ENCODE measurements at regions not wholly inside any gene's neighbourhood (a gene's known extent, or its start where the extent isn't known, plus 50 kb on each side); places are given as distances from the start of the nearest gene placed in this dataset.
A peak's percentile ranks its signal among the peaks of the same experiment; 100 is the strongest.

DNA sequence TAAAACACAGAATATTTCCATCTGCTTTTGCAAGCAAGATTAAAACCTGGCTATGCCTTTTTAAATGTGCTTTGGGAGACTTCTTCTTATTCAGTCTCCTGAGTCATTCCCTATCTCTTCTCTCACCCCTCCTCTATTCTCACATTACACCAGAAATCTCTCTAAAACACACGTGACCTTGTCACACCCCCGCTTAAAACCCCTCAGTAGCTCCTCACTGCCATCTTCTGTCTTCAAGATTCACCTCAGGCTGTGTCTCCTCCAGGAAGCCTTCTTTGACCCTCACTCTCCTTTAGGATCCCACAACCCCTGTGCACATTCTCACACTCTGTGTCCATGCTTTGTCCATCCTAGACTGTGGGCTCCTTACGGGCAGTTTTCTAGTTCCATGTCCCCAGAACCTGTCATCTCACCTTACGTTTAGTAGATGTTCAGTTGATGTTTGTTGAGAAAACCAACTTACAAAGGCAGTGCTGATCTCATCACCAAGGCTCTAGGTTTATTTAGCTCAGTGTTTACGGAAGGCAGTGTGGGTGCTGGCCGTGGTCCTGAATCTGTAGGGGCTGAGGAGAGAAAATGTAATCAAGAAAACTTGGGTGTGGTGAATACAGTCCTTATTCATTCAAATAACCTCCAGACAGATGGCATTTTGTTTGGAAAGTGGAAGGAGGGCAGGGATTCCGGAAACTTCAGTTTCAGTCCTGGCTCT is 143.5 kb downstream of the DMRTA2 start:
- WGBS (ENCODE audit: insufficient coverage, insufficient replicate concordance, low lambda C conversion rate, missing lambda C conversion rate): 16% methylated on average over 7 of the region's 7 CpGs
- in situ Hi-C loops (cut with MboI) (no loop called here), intact Hi-C loops (cut with micrococcal nuclease; ENCODE audit: unreplicated experiment) (no loop called here)
- Histone ChIP-seq H2AFZ (ENCODE audit: control insufficient read depth, low read depth, low read length) (no peak overlapping the region), H3K79me2 (ENCODE audit: control insufficient read depth, insufficient read depth, low read length) (no peaks in the 10 kb centered on the region), H3K4me1 (ENCODE audit: control insufficient read depth, insufficient read depth, low read length) (no peaks in the 10 kb centered on the region), H3K9ac (ENCODE audit: control insufficient read depth, insufficient read depth, low read length) (no peak overlapping the region), H3K9me3 (replicated peaks; ENCODE audit: control insufficient read depth, insufficient read depth, low read length) (no peaks in the 10 kb centered on the region), H3K27ac (ENCODE audit: control insufficient read depth, insufficient read depth) (no peak overlapping the region), H3K4me3 (no peak overlapping the region), H4K20me1 (ENCODE audit: control insufficient read depth, insufficient read depth) (no peaks in the 10 kb centered on the region), H3K36me3 (ENCODE audit: control insufficient read depth in 2 of 2, insufficient read depth in 2 of 2, low read length in 1 of 2) (no peaks in the 10 kb centered on the region), H3K4me2 (ENCODE audit: control insufficient read depth, insufficient read depth) (no peak overlapping the region), H3K27me3 (replicated peaks in 1 of 2; ENCODE audit: control insufficient read depth in 2 of 2, insufficient read depth in 2 of 2, low read length in 1 of 2) (no peaks in the 10 kb centered on the region)
- DNase-seq (ENCODE audit: low read depth, low spot score) (no peak), ATAC-seq (no peak), FAIRE-seq (no peak)
- CTCF ChIA-PET: no interaction called here
- BruUV-seq (replicated peaks): no TSS peak
- POLR2A ChIA-PET: no interaction called here
- TF ChIP-seq, protein P1, sequence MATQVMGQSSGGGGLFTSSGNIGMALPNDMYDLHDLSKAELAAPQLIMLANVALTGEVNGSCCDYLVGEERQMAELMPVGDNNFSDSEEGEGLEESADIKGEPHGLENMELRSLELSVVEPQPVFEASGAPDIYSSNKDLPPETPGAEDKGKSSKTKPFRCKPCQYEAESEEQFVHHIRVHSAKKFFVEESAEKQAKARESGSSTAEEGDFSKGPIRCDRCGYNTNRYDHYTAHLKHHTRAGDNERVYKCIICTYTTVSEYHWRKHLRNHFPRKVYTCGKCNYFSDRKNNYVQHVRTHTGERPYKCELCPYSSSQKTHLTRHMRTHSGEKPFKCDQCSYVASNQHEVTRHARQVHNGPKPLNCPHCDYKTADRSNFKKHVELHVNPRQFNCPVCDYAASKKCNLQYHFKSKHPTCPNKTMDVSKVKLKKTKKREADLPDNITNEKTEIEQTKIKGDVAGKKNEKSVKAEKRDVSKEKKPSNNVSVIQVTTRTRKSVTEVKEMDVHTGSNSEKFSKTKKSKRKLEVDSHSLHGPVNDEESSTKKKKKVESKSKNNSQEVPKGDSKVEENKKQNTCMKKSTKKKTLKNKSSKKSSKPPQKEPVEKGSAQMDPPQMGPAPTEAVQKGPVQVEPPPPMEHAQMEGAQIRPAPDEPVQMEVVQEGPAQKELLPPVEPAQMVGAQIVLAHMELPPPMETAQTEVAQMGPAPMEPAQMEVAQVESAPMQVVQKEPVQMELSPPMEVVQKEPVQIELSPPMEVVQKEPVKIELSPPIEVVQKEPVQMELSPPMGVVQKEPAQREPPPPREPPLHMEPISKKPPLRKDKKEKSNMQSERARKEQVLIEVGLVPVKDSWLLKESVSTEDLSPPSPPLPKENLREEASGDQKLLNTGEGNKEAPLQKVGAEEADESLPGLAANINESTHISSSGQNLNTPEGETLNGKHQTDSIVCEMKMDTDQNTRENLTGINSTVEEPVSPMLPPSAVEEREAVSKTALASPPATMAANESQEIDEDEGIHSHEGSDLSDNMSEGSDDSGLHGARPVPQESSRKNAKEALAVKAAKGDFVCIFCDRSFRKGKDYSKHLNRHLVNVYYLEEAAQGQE (IDR thresholded peaks at IDR 0.05; ENCODE audit: low read depth, low read length): peak; percentile 88
- TF ChIP-seq POU2F2 (IDR thresholded peaks at IDR 0.05; ENCODE audit: borderline replicate concordance, low read depth, low read length): no peak
- RAD21 ChIA-PET (ENCODE audit: unreplicated experiment): no interaction called here
- SMC1A ChIA-PET (ENCODE audit: uncharacterized antibody, unreplicated experiment): no interaction called here

DNA sequence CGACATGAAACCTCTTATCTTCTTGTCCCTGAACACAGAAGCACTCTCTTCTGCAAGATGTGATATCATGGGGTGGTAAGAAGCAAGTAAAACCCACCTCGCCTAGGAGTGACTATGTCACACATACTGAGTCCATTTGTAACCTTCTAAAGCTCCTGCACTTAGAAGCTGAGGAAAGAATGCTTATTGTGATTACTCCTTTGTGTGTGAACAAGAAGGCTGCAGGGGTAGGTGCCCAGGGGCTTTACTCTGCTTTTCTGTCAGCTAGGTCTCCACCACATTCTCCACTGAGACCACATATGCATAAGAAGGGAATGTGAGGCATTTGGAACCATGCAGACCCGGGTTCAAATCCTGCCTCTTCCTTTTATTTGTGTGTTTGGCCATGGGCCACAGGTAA is 144.3 kb downstream of the DMRTA2 start:
- Histone ChIP-seq H3K79me2 (ENCODE audit: control insufficient read depth, insufficient read depth, low read length) (no peaks in the 10 kb centered on the region), H3K4me1 (ENCODE audit: control insufficient read depth, insufficient read depth, low read length) (no peaks in the 10 kb centered on the region), H3K4me3 (no peak overlapping the region), H3K9ac (ENCODE audit: control insufficient read depth, insufficient read depth, low read length) (no peak overlapping the region), H2AFZ (ENCODE audit: control insufficient read depth, low read depth, low read length) (no peak overlapping the region), H4K20me1 (ENCODE audit: control insufficient read depth, insufficient read depth) (no peaks in the 10 kb centered on the region), H3K27me3 (replicated peaks in 1 of 2; ENCODE audit: control insufficient read depth in 2 of 2, insufficient read depth in 2 of 2, low read length in 1 of 2) (no peaks in the 10 kb centered on the region), H3K4me2 (ENCODE audit: control insufficient read depth, insufficient read depth) (no peak overlapping the region), H3K9me3 (replicated peaks; ENCODE audit: control insufficient read depth, insufficient read depth, low read length) (no peaks in the 10 kb centered on the region), H3K36me3 (ENCODE audit: control insufficient read depth in 2 of 2, insufficient read depth in 2 of 2, low read length in 1 of 2) (no peaks in the 10 kb centered on the region), H3K27ac (ENCODE audit: control insufficient read depth, insufficient read depth) (no peak overlapping the region)
- ATAC-seq (no peak), FAIRE-seq (no peak), DNase-seq (ENCODE audit: low read depth, low spot score) (no peak)
- ChIA-PET CTCF (no interaction called here), SMC1A (ENCODE audit: uncharacterized antibody, unreplicated experiment) (no interaction called here), RAD21 (ENCODE audit: unreplicated experiment) (no interaction called here), POLR2A (no interaction called here)
- 0% methylated on average over 3 of the region's 3 CpGs for WGBS (ENCODE audit: insufficient coverage, insufficient replicate concordance, low lambda C conversion rate, missing lambda C conversion rate)
- BruUV-seq (replicated peaks): no TSS peak
- in situ Hi-C loops (cut with MboI): no loop called here
- TF ChIP-seq SRF (IDR thresholded peaks at IDR 0.05; ENCODE audit: low read depth in 2 of 2, low read length in 2 of 2): no peak
- TF ChIP-seq RAD51 (IDR thresholded peaks at IDR 0.05): no peak
- intact Hi-C loops (cut with micrococcal nuclease; ENCODE audit: unreplicated experiment): no loop called here

All from GM12878 (cell line).